SK-N-MC (cell line): ENCODE measurements at regions not wholly inside any gene's neighbourhood (a gene's known extent, or its start where the extent isn't known, plus 50 kb on each side); places are given as distances from the start of the nearest gene placed in this dataset.

Experiments
- EZH2 ChIP-seq: fragments of 200-600 bp; sonication (generic); IDR thresholded peaks from one replicate; pipeline ENCODE4 v1.6.1; 2017; ENCODE audit warnings: antibody characterized with exemption
- FOXP2 ChIP-seq: optimal IDR thresholded peaks from 2 replicates; pipeline ENCODE3; 2011; ENCODE audit warnings: mild to moderate bottlenecking, moderate library complexity; ENCODE audit not compliant: insufficient read depth; ENCODE audit errors: extremely low read length, control extremely low read depth

DNA sequence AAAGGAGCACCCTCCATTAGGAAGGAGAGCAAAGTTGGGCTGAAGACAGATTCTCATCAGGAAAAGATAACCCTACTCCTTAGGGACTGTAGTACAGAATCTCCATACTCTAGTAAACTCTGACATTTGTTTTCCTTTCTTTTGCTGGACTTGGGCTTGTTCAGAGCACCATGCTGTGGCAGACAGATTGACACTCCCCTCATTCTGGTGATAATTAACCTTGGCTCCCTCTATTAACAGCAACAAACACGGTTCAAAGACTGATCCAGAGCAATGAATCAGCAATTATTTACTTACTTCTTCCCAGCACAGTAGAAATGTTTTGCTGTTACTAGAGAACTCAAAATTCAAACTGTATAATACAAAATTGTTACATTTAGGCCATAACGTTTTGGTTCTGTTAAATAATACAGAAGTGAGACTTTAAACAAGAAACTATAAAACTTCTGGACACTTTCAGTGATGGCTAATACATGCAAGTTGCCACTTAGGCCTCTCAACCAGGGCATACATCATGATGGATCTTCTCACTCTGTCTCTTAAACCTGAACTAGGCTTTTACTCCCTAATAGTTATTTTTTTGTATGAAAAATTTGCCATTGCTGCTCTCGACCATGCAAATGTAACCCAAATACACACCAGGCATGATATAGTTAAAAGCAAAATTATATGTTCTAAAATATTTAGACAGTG, 639.0 kb downstream of the IPMK start:
- TF ChIP-seq EZH2 (no peak), FOXP2 (no peak)
